OCI-LY3 (cell line): ENCODE measurements at regions not wholly inside any gene's neighbourhood (a gene's known extent, or its start where the extent isn't known, plus 50 kb on each side); places are given as distances from the start of the nearest gene placed in this dataset.

Source experiments
- EZH2phosphoT487 ChIP-seq: fragments of 200-600 bp; shearing (Covaris generic); IDR thresholded peaks from 2 replicates; pipeline ENCODE4 v1.6.1; 2018; ENCODE audit warnings: antibody characterized with exemption, mixed run types, low read depth
- TF ChIP-seq, protein P1 (sequence below): fragments of 200-600, 300-600 bp; sonication (generic); IDR thresholded peaks from 2 replicates; pipeline ENCODE4 v1.5.1; 2014; ENCODE audit warnings: antibody characterized with exemption, low read length, low read depth

DNA sequence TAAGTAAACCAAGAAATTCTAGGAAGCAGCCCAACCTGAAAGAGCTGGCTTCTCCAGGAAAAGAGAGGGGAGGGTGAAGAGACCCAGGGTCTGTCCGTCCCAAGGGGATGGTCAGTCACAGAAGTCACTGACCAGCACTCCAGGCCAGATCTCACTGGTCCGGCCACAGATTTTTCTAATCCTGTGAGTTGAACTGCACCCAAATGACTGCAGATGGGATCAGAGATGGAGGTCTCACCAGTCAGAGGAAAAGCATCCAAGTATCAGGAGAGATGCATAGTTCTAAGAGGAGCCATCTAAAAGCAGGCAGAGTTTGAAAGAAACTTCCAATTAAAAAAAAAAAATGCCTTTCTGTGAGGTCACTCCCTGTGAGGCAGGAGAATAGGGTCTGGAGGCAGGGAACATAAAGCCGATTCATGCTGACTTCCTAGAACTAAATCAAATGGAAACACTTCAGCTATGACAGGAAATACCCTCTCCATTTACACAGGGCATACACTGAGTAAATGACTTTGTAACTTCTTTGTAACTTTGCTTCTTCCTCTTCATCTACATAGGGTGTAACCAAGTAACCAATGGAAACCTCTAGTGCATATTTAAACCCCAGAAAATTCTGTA is 144.5 kb downstream of the CCDC34 start:
- TF ChIP-seq, protein P1, sequence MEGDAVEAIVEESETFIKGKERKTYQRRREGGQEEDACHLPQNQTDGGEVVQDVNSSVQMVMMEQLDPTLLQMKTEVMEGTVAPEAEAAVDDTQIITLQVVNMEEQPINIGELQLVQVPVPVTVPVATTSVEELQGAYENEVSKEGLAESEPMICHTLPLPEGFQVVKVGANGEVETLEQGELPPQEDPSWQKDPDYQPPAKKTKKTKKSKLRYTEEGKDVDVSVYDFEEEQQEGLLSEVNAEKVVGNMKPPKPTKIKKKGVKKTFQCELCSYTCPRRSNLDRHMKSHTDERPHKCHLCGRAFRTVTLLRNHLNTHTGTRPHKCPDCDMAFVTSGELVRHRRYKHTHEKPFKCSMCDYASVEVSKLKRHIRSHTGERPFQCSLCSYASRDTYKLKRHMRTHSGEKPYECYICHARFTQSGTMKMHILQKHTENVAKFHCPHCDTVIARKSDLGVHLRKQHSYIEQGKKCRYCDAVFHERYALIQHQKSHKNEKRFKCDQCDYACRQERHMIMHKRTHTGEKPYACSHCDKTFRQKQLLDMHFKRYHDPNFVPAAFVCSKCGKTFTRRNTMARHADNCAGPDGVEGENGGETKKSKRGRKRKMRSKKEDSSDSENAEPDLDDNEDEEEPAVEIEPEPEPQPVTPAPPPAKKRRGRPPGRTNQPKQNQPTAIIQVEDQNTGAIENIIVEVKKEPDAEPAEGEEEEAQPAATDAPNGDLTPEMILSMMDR = no peak
- no peak for TF ChIP-seq EZH2phosphoT487
